ENCODE measurements at regions not wholly inside any gene's neighbourhood (a gene's known extent, or its start where the extent isn't known, plus 50 kb on each side); places are given as distances from the start of the nearest gene placed in this dataset.

- Histone ChIP-seq H3K4me3 (ENCODE audit: low read depth in 2 of 2, low read length in 1 of 2) (no peak overlapping the region), H3K9me3 (no peaks in the 10 kb centered on the region), H3K27ac (ENCODE audit: low read depth in 2 of 2, low read length in 1 of 2) (no peak overlapping the region), H3K4me2 (no peak overlapping the region), H3K36me3 (replicated peaks in 1 of 2; ENCODE audit: control insufficient read depth in 1 of 2, insufficient read depth in 2 of 2, low read length in 1 of 2) (no peaks in the 10 kb centered on the region), H4K20me1 (ENCODE audit: insufficient read depth) (no peaks in the 10 kb centered on the region), H3K79me2 (ENCODE audit: insufficient read depth) (no peaks in the 10 kb centered on the region), H3K9ac (no peak overlapping the region), H2AFZ (ENCODE audit: low read depth) (no peak overlapping the region), H3K9me2 (no peaks in the 10 kb centered on the region), H3K4me1 (ENCODE audit: control insufficient read depth in 1 of 2, insufficient read depth in 2 of 2, low read depth in 1 of 2, low read length in 1 of 2) (no peaks in the 10 kb centered on the region), H3F3A (replicated peaks; ENCODE audit: insufficient read depth) (no peaks in the 10 kb centered on the region), H3K27me3 (ENCODE audit: insufficient read depth) (no peaks in the 10 kb centered on the region; the same call in 1 of the 2 replicates)
- POLR2A ChIA-PET, result no interaction called here
- CTCF ChIA-PET, result no interaction called here
- no peak for DNase-seq
- no peak for TF ChIP-seq MXI1 (IDR thresholded peaks at IDR 0.05; ENCODE audit: low read depth, low read length)
- no peak for TF ChIP-seq CTCF (IDR thresholded peaks at IDR 0.05)
- TF ChIP-seq FOXJ3 (CRISPR knock-in tag; IDR thresholded peaks at IDR 0.05), result no peak
- TF ChIP-seq NFIC (IDR thresholded peaks at IDR 0.05; ENCODE audit: borderline replicate concordance), result no peak
- no peak for TF ChIP-seq NRF1 (IDR thresholded peaks at IDR 0.05; ENCODE audit: low read depth, low read length)
- no peak for TF ChIP-seq IRF3 (IDR thresholded peaks at IDR 0.05; ENCODE audit: low read depth, low read length)
- TF ChIP-seq USF1 (IDR thresholded peaks at IDR 0.05; ENCODE audit: borderline replicate concordance, low read depth), result no peak
- 0% methylated on average over 3 of the region's 3 CpGs for WGBS (ENCODE audit: low lambda C conversion rate)
Measured at GRCh38 chr4:149057594-149057993, 615.4 kb upstream of the NR3C2 start.

- H3K4me3 ChIP-seq (ENCODE audit: low read depth in 2 of 2, low read length in 1 of 2), result no peak overlapping the region
- CTCF ChIA-PET, result no interaction called here
- H3F3A ChIP-seq (replicated peaks; ENCODE audit: insufficient read depth), result no peaks in the 10 kb centered on the region
- no peak overlapping the region for H3K9ac ChIP-seq
- WGBS (ENCODE audit: low lambda C conversion rate), result 1% methylated on average over 2 of the region's 2 CpGs
- POLR2A ChIA-PET, result no interaction called here
- H2AFZ ChIP-seq (ENCODE audit: low read depth), result no peak overlapping the region
- H3K4me2 ChIP-seq, result no peak overlapping the region
- no peaks in the 10 kb centered on the region for H3K79me2 ChIP-seq (ENCODE audit: insufficient read depth)
- H3K27me3 ChIP-seq (ENCODE audit: insufficient read depth), result no peaks in the 10 kb centered on the region; the same call in 1 of the 2 replicates
- TF ChIP-seq TEAD4 (IDR thresholded peaks at IDR 0.05; ENCODE audit: borderline replicate concordance, insufficient read depth), result no peak
- TF ChIP-seq REST (IDR thresholded peaks at IDR 0.05; ENCODE audit: low read depth, low read length), result no peak
- no peak for TF ChIP-seq ELF1 (IDR thresholded peaks at IDR 0.05)
- no peak for TF ChIP-seq CTCF (IDR thresholded peaks at IDR 0.05)
- no peak for TF ChIP-seq TAF1 (IDR thresholded peaks at IDR 0.05; ENCODE audit: borderline replicate concordance, low read depth, low read length)
- no peak for TF ChIP-seq RFX5 (IDR thresholded peaks at IDR 0.05; ENCODE audit: low read length)
- no peak overlapping the region for H3K27ac ChIP-seq (ENCODE audit: low read depth in 2 of 2, low read length in 1 of 2)
- no peaks in the 10 kb centered on the region for H3K9me3 ChIP-seq
- no peak for DNase-seq
- H4K20me1 ChIP-seq (ENCODE audit: insufficient read depth), result no peaks in the 10 kb centered on the region
- no peaks in the 10 kb centered on the region for H3K9me2 ChIP-seq
- H3K4me1 ChIP-seq (ENCODE audit: control insufficient read depth in 1 of 2, insufficient read depth in 2 of 2, low read depth in 1 of 2, low read length in 1 of 2), result no peaks in the 10 kb centered on the region
- no peaks in the 10 kb centered on the region for H3K36me3 ChIP-seq (replicated peaks in 1 of 2; ENCODE audit: control insufficient read depth in 1 of 2, insufficient read depth in 2 of 2, low read length in 1 of 2)
Measured at GRCh38 chr4:149056615-149057014, 614.4 kb upstream of the NR3C2 start.

Data from SK-N-SH (cell line).